ENCODE measurements at regions not wholly inside any gene's neighbourhood (a gene's known extent, or its start where the extent isn't known, plus 50 kb on each side); places are given as distances from the start of the nearest gene placed in this dataset.

DNA sequence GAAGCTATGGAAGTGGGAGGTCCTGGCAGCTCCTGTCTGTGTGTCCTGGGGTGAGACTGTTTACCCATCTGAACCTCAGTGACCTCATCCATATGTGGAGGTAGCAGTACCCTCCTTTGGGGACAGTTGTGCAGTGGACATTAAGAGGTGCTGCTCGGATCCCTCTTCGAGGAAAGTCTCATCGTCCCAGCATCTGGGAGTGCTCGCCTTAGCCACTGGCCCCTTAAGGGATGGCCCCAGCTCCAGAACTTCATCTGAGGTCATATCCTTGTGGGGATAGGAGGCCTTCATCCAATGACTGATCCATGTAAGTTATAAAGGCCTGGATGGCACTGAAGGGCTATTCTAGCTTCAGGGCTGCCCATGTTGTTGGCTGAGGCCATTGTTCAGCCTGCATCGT is 538.1 kb downstream of the MIAT start:
- H4K91ac ChIP-seq (ENCODE audit: insufficient read length, low read depth, low read length), result no peak overlapping the region
- no peak overlapping the region for H2BK120ac ChIP-seq (ENCODE audit: low read depth, low read length, poor library complexity, severe bottlenecking)
- H2AK5ac ChIP-seq (ENCODE audit: insufficient read length, low read length), result no peak overlapping the region
- H3K4me2 ChIP-seq (ENCODE audit: insufficient read depth, insufficient read length, low read length), result no peak overlapping the region
- no peak overlapping the region for H2BK5ac ChIP-seq (ENCODE audit: insufficient read length, low read length)
- peaks cover 11 to 13% of the 10 kb centered on the region in 2 experiments for H3K9me3 Mint-ChIP-seq
- H3K79me2 ChIP-seq (ENCODE audit: insufficient read depth, low read length), result no peaks in the 10 kb centered on the region
- H4K5ac ChIP-seq (ENCODE audit: insufficient read length, low read depth, low read length), result no peak overlapping the region
- no peaks in the 10 kb centered on the region for H4K20me1 ChIP-seq (ENCODE audit: control insufficient read depth, insufficient read depth, insufficient read length)
- no peaks in the 10 kb centered on the region for H3K9me3 ChIP-seq (ENCODE audit: control insufficient read depth, low read depth, low read length)
- no peak overlapping the region for H2BK12ac ChIP-seq (ENCODE audit: insufficient read length, low read depth, low read length)
- H3K18ac ChIP-seq (ENCODE audit: insufficient read length, low read depth, low read length), result no peak overlapping the region
- H3K27ac ChIP-seq (ENCODE audit: insufficient read length, low read depth, low read length), result no peak overlapping the region
- H3K9ac ChIP-seq (ENCODE audit: extremely low read depth, insufficient read length, low read length), result no peak overlapping the region
- no peak overlapping the region for H3K4ac ChIP-seq (ENCODE audit: low read depth, low read length)
- H3K79me1 ChIP-seq (ENCODE audit: insufficient read depth, low read depth, low read length, poor library complexity, severe bottlenecking), result no peaks in the 10 kb centered on the region
- no peak for DNase-seq
- no peak overlapping the region for H3K56ac ChIP-seq (ENCODE audit: insufficient read length, low read depth, low read length)
- no CpG with 5 or more reads among the region's 5 CpGs for WGBS (ENCODE audit: extremely low coverage, insufficient read length, low lambda C conversion rate)
- no peak overlapping the region for H3K4me3 Mint-ChIP-seq
- no peak overlapping the region for H2BK15ac ChIP-seq (ENCODE audit: low read depth, low read length)
- H2BK20ac ChIP-seq (ENCODE audit: low read depth, low read length, poor library complexity, severe bottlenecking), result no peak overlapping the region
- no peaks in the 10 kb centered on the region for H3K23me2 ChIP-seq (ENCODE audit: insufficient read length, low read depth, low read length, poor library complexity, severe bottlenecking)
- TF ChIP-seq, protein P1, sequence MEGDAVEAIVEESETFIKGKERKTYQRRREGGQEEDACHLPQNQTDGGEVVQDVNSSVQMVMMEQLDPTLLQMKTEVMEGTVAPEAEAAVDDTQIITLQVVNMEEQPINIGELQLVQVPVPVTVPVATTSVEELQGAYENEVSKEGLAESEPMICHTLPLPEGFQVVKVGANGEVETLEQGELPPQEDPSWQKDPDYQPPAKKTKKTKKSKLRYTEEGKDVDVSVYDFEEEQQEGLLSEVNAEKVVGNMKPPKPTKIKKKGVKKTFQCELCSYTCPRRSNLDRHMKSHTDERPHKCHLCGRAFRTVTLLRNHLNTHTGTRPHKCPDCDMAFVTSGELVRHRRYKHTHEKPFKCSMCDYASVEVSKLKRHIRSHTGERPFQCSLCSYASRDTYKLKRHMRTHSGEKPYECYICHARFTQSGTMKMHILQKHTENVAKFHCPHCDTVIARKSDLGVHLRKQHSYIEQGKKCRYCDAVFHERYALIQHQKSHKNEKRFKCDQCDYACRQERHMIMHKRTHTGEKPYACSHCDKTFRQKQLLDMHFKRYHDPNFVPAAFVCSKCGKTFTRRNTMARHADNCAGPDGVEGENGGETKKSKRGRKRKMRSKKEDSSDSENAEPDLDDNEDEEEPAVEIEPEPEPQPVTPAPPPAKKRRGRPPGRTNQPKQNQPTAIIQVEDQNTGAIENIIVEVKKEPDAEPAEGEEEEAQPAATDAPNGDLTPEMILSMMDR (conservative IDR thresholded peaks at IDR 0.05), result no peak
- no peak overlapping the region for H3T11ph ChIP-seq (ENCODE audit: low read length)
- no peak overlapping the region for H3K14ac ChIP-seq (ENCODE audit: insufficient read depth, low read length)
- H3K27me3 ChIP-seq (ENCODE audit: insufficient read depth, low read length), result no peaks in the 10 kb centered on the region
- peaks cover 26% of the 10 kb centered on the region for H3K27me3 Mint-ChIP-seq (ENCODE audit: low read depth)
- peak overlapping the region in 1 of 3 experiments; percentile 31; a peak in 1 of 7 replicates for H3K27ac Mint-ChIP-seq
- H2AFZ ChIP-seq (ENCODE audit: low read length), result no peak overlapping the region
- no peak overlapping the region for H3K23ac ChIP-seq (ENCODE audit: insufficient read length, low read depth, low read length)
- H3K4me1 Mint-ChIP-seq, result 0 out of 4 replicates have a peak, but pooled peaks cover 0 to 3% of the 10 kb centered on the region in 2 experiments
- H4K8ac ChIP-seq (replicated peaks; ENCODE audit: insufficient read length, low read depth, low read length), result no peak overlapping the region
- peaks cover 3 to 11% (median 5%) of the 10 kb centered on the region in 3 experiments; a peak in 6 of 7 replicates for H3K36me3 Mint-ChIP-seq (ENCODE audit: insufficient read depth in 1 of 3, low read depth in 3 of 3)
- H3K4me1 ChIP-seq (ENCODE audit: insufficient read depth, low read length), result no peaks in the 10 kb centered on the region
